Gastroesophageal sphincter (tissue), 4 donors: ENCODE measurements at regions not wholly inside any gene's neighbourhood (a gene's known extent, or its start where the extent isn't known, plus 50 kb on each side); places are given as distances from the start of the nearest gene placed in this dataset.

Experiments used
- ATAC-seq: fragments of 150-250 bp; one replicate; pipeline ENCODE4 v1.9.1; 2016; ENCODE audit warnings: mild to moderate bottlenecking, moderate library complexity
- H3K27ac ChIP-seq, 4 donors: fragments of 200-600 bp; sonication (generic) in 3 of 4; 1 replicate in 3 of 4; 2 replicates in 1 of 4; pipeline ENCODE4 v1.5.1; 2016 to 2019
- H3K27me3 ChIP-seq: fragments of 200-600 bp; sonication (generic); one replicate; pipeline ENCODE4 v1.5.1; 2019
- H3K36me3 ChIP-seq, 2 donors: fragments of 200-600 bp; sonication (generic); one replicate each; pipeline ENCODE4 v1.5.1; 2019; ENCODE audit warnings: control low read depth in 1 of 2
- H3K4me1 ChIP-seq, 3 donors: fragments of 200-600 bp; sonication (generic); 1 replicate in 2 of 3; 2 replicates in 1 of 3; pipeline ENCODE4 v1.5.1; 2016 to 2019; ENCODE audit warnings: control low read depth in 2 of 3
- H3K4me3 ChIP-seq, 2 donors: fragments of 200-600 bp; sonication (generic); one replicate each; pipeline ENCODE4 v1.5.1; 2019; ENCODE audit warnings: mild to moderate bottlenecking in 1 of 2, moderate library complexity in 1 of 2
- H3K9me3 ChIP-seq, 3 donors: fragments of 200-600 bp; sonication (generic); one replicate each; pipeline ENCODE4 v1.5.1; 2017 to 2019; ENCODE audit warnings: control low read depth in 2 of 3
- CTCF ChIP-seq, 4 experiments: fragments of 200-600 bp in 2 of 4; fragments of 450-650 bp in 2 of 4; sonication (generic) in 1 of 4; IDR thresholded peaks; one replicate each; pipeline ENCODE4 v1.5.1; 2017 to 2019; ENCODE audit warnings: antibody characterized with exemption in 4 of 4, mild to moderate bottlenecking in 2 of 4, moderate library complexity in 2 of 4
- EP300 ChIP-seq: sonication (generic); formaldehyde crosslinking; IDR thresholded peaks from one replicate; pipeline ENCODE4 v1.6.1; 2017; ENCODE audit warnings: antibody characterized with exemption, mild to moderate bottlenecking
- POLR2A ChIP-seq, 2 donors: fragments of 450-650 bp; IDR thresholded peaks; one replicate each; pipeline ENCODE4 v1.6.1; 2017; ENCODE audit warnings: antibody characterized with exemption in 2 of 2, mild to moderate bottlenecking in 2 of 2, moderate library complexity in 1 of 2
- POLR2AphosphoS5 ChIP-seq: sonication (generic); formaldehyde crosslinking; IDR thresholded peaks from one replicate; pipeline ENCODE4 v1.6.1; 2017; ENCODE audit warnings: antibody characterized with exemption
- WGBS, 2 donors: methylation state at CpG; one replicate each; pipeline ENCODE4 v1.1.5; 2018; ENCODE audit warnings: low coverage in 1 of 2; 5-methylcytosine and 5-hydroxymethylcytosine counted together

GRCh38 chr3:5458526-5458925, 271.0 kb downstream of the EDEM1 start:
- Histone ChIP-seq H3K4me1 (no peaks in the 10 kb centered on the region), H3K27me3 (no peaks in the 10 kb centered on the region), H3K27ac (no peak overlapping the region), H3K9me3 (no peaks in the 10 kb centered on the region), H3K4me3 (no peak overlapping the region), H3K36me3 (no peaks in the 10 kb centered on the region)
- no peak for TF ChIP-seq POLR2AphosphoS5
- no peak for TF ChIP-seq CTCF (IDR thresholded peaks at IDR 0.05)
- no peak for TF ChIP-seq EP300
- TF ChIP-seq POLR2A (IDR thresholded peaks at IDR 0.05) = no peak
- no peak for ATAC-seq

- Histone ChIP-seq H3K4me3 (no peak overlapping the region), H3K9me3 (no peaks in the 10 kb centered on the region), H3K27ac (no peak overlapping the region), H3K4me1 (no peaks in the 10 kb centered on the region), H3K27me3 (no peaks in the 10 kb centered on the region), H3K36me3 (no peaks in the 10 kb centered on the region)
- ATAC-seq = no peak
- 5% methylated on average over 1 of the region's 1 CpG; no CpG with 5 or more reads in 1 of the 2 donors for WGBS, 2 donors
- no peak for TF ChIP-seq POLR2AphosphoS5
- TF ChIP-seq CTCF (IDR thresholded peaks at IDR 0.05) = no peak
- TF ChIP-seq POLR2A (IDR thresholded peaks at IDR 0.05) = no peak
- TF ChIP-seq EP300 = no peak
Measured at GRCh38 chr3:5462086-5462485, 274.6 kb downstream of the EDEM1 start.

GRCh38 chr3:5463991-5464390, 276.5 kb downstream of the EDEM1 start:
- no peak overlapping the region for H3K27ac ChIP-seq
- no peaks in the 10 kb centered on the region for H3K9me3 ChIP-seq
- H3K36me3 ChIP-seq = no peaks in the 10 kb centered on the region
- no peaks in the 10 kb centered on the region for H3K4me1 ChIP-seq
- H3K4me3 ChIP-seq = no peak overlapping the region
- no peak for TF ChIP-seq POLR2AphosphoS5
- no peak for TF ChIP-seq EP300
- TF ChIP-seq CTCF (IDR thresholded peaks at IDR 0.05) = no peak
- TF ChIP-seq POLR2A (IDR thresholded peaks at IDR 0.05) = no peak
- ATAC-seq = no peak
- whole genome bisulfite sequencing, 2 donors = 66 to 74% methylated on average over 2 to 3 of the region's 3 CpGs
- H3K27me3 ChIP-seq = no peaks in the 10 kb centered on the region

GRCh38 chr3:5464649-5465048, 277.1 kb downstream of the EDEM1 start:
- H3K4me3 ChIP-seq = no peak overlapping the region
- ATAC-seq = no peak
- H3K27me3 ChIP-seq = no peaks in the 10 kb centered on the region
- no peaks in the 10 kb centered on the region for H3K4me1 ChIP-seq
- H3K36me3 ChIP-seq = no peaks in the 10 kb centered on the region
- TF ChIP-seq CTCF (IDR thresholded peaks at IDR 0.05) (no peak), POLR2AphosphoS5 (no peak), EP300 (no peak), POLR2A (IDR thresholded peaks at IDR 0.05) (no peak)
- H3K9me3 ChIP-seq = no peaks in the 10 kb centered on the region
- H3K27ac ChIP-seq = no peak overlapping the region
- 71% methylated on average over 4 of the region's 4 CpGs for WGBS, 2 donors

- no peaks in the 10 kb centered on the region for H3K4me1 ChIP-seq
- H3K36me3 ChIP-seq = no peaks in the 10 kb centered on the region
- 55 to 74% methylated on average over 3 of the region's 3 CpGs for WGBS, 2 donors
- TF ChIP-seq EP300 = no peak
- no peak for TF ChIP-seq POLR2AphosphoS5
- no peak for TF ChIP-seq POLR2A (IDR thresholded peaks at IDR 0.05)
- no peak for TF ChIP-seq CTCF (IDR thresholded peaks at IDR 0.05)
- no peak for ATAC-seq
- H3K9me3 ChIP-seq = no peaks in the 10 kb centered on the region
- H3K4me3 ChIP-seq = no peak overlapping the region
- H3K27ac ChIP-seq = no peak overlapping the region
- H3K27me3 ChIP-seq = no peaks in the 10 kb centered on the region
Measured at GRCh38 chr3:5465183-5465582, 277.7 kb downstream of the EDEM1 start.
